SK-N-SH (cell line): ENCODE measurements at regions not wholly inside any gene's neighbourhood (a gene's known extent, or its start where the extent isn't known, plus 50 kb on each side); places are given as distances from the start of the nearest gene placed in this dataset.
"Not testable (repeated sequence)": the region's sequence is repeated elsewhere in the genome, so short reads cannot be mapped to it uniquely, and the experiment has no call there.

Source experiments
- CTCF ChIA-PET: fragments of 300-600, 350-600 bp; formaldehyde crosslinking; extraction: SDS; loops from one replicate; lab custom pipeline; 2021; lab: Yijun Ruan, JAX
- POLR2A ChIA-PET: fragments of 350-600 bp; sonication (Branson Sonifier 250); formaldehyde crosslinking; extraction: SDS; loops from one replicate; lab custom pipeline; 2020; ENCODE audit warnings: antibody characterized with exemption, inconsistent platforms; lab: Yijun Ruan, JAX
- DNase-seq: peaks from one replicate; pipeline ENCODE4 v3.0.0; 2012
- H2AFZ ChIP-seq: fragments of 200-600 bp; sonication (generic); 2 replicates; pipeline ENCODE4 v1.8.1; 2016; ENCODE audit warnings: antibody characterized with exemption, mild to moderate bottlenecking, low read depth
- H3F3A ChIP-seq: fragments of 200-600 bp; sonication (generic); replicated peaks from 2 replicates; pipeline ENCODE3; 2016; ENCODE audit warnings: antibody characterized with exemption, mild to moderate bottlenecking; ENCODE audit not compliant: insufficient read depth
- H3K27ac ChIP-seq, 2 experiments: fragments of 200-500 bp in 1 of 2; fragments of 200-600 bp in 1 of 2; sonication (Bioruptor generic) in 1 of 2; sonication (generic), shearing (Covaris generic) in 1 of 2; 2 replicates each; pipeline versions ENCODE4 v1.5.1 to v1.6.1; 2014 to 2016; ENCODE audit warnings: low read depth in 2 of 2, inconsistent platforms in 1 of 2, low read length in 1 of 2, mild to moderate bottlenecking in 1 of 2, mixed read lengths in 1 of 2
- H3K27me3 ChIP-seq: fragments of 200-600 bp; sonication (generic), shearing (Covaris generic); 2 replicates; pipeline ENCODE4 v1.6.1; 2016; ENCODE audit warnings: mixed run types; ENCODE audit not compliant: insufficient read depth
- H3K36me3 ChIP-seq, 2 experiments: fragments of 200-500 bp in 1 of 2; fragments of 200-600 bp in 1 of 2; sonication (Bioruptor generic) in 1 of 2; sonication (generic) in 1 of 2; replicated peaks in 1 of 2; 2 replicates each; pipeline versions ENCODE3 to v1.5.1; 2014 to 2016; ENCODE audit warnings: low read length in 1 of 2, mild to moderate bottlenecking in 1 of 2; ENCODE audit not compliant: insufficient read depth in 2 of 2, control insufficient read depth in 1 of 2
- H3K4me1 ChIP-seq, 2 experiments: fragments of 200-500 bp in 1 of 2; fragments of 200-600 bp in 1 of 2; sonication (Bioruptor generic) in 1 of 2; sonication (generic), shearing (Covaris generic) in 1 of 2; 2 replicates each; pipeline versions ENCODE4 v1.5.1 to v1.6.1; 2014 to 2016; ENCODE audit warnings: low read depth in 1 of 2, low read length in 1 of 2, mixed run types in 1 of 2; ENCODE audit not compliant: insufficient read depth in 2 of 2, control insufficient read depth in 1 of 2
- H3K4me2 ChIP-seq: fragments of 200-600 bp; sonication (generic), shearing (Covaris generic); 2 replicates; pipeline ENCODE4 v1.6.1; 2017; ENCODE audit warnings: mixed run types
- H3K4me3 ChIP-seq, 2 experiments: fragments of 200-500 bp in 1 of 2; fragments of 200-600 bp in 1 of 2; sonication (Bioruptor generic) in 1 of 2; sonication (generic), shearing (Covaris generic) in 1 of 2; 2 replicates each; pipeline versions ENCODE4 v1.5.1 to v1.8.1; 2014 to 2016; ENCODE audit warnings: low read depth in 2 of 2, inconsistent platforms in 1 of 2, low read length in 1 of 2, mild to moderate bottlenecking in 1 of 2, mixed read lengths in 1 of 2, moderate library complexity in 1 of 2
- H3K79me2 ChIP-seq: fragments of 200-600 bp; sonication (generic); 2 replicates; pipeline ENCODE4 v1.8.1; 2017; ENCODE audit warnings: mild to moderate bottlenecking; ENCODE audit not compliant: insufficient read depth
- H3K9ac ChIP-seq: fragments of 200-600 bp; sonication (generic); 2 replicates; pipeline ENCODE4 v1.6.1; 2017; ENCODE audit warnings: mixed run types
- H3K9me2 ChIP-seq: fragments of 200-600 bp; sonication (generic); 2 replicates; pipeline ENCODE4 v1.6.1; 2017; ENCODE audit warnings: mixed run types
- H3K9me3 ChIP-seq: fragments of 200-600 bp; sonication (generic); 2 replicates; pipeline ENCODE4 v1.6.1; 2017; ENCODE audit warnings: mixed run types, mild to moderate bottlenecking, moderate library complexity
- H4K20me1 ChIP-seq: fragments of 200-600 bp; sonication (generic); 2 replicates; pipeline ENCODE4 v1.6.1; 2017; ENCODE audit warnings: mild to moderate bottlenecking, mixed run types; ENCODE audit not compliant: insufficient read depth
- CHD2 ChIP-seq: fragments of 150-350 bp; IDR thresholded peaks from 2 replicates; pipeline ENCODE4 v1.6.1; 2018; ENCODE audit warnings: low read length; ENCODE audit not compliant: partially characterized antibody
- EP300 ChIP-seq, 2 experiments: IDR thresholded peaks; 2 replicates each; pipeline versions ENCODE4 v1.4.0 to v1.6.1; 2012; ENCODE audit warnings: borderline replicate concordance in 1 of 2, low read depth in 1 of 2, low read length in 1 of 2
- EZH2phosphoT487 ChIP-seq: fragments of 200-600 bp; sonication (generic); IDR thresholded peaks from 2 replicates; pipeline ENCODE4 v1.6.1; 2017; ENCODE audit warnings: low read depth, mixed run types, mild to moderate bottlenecking, antibody characterized with exemption, moderate library complexity, borderline replicate concordance
- FOXM1 ChIP-seq: IDR thresholded peaks from 2 replicates; pipeline ENCODE4 v1.4.0; 2012; ENCODE audit warnings: low read depth, mild to moderate bottlenecking
- MEF2A ChIP-seq: IDR thresholded peaks from 2 replicates; pipeline ENCODE4 v1.4.0; 2012; ENCODE audit warnings: low read depth, borderline replicate concordance
- RCOR1 ChIP-seq: fragments of 150-350 bp; IDR thresholded peaks from 2 replicates; pipeline ENCODE4 v1.6.1; 2017; ENCODE audit warnings: antibody characterized with exemption, low read length
- RXRA ChIP-seq: IDR thresholded peaks from 2 replicates; pipeline ENCODE4 v1.4.0; 2012; ENCODE audit warnings: low read depth, mild to moderate bottlenecking, borderline replicate concordance
- TAF1 ChIP-seq: IDR thresholded peaks from 2 replicates; pipeline ENCODE4 v1.6.1; 2012; ENCODE audit warnings: low read depth, mild to moderate bottlenecking, low read length, moderate library complexity, borderline replicate concordance
- TEAD4 ChIP-seq: IDR thresholded peaks from 2 replicates; pipeline ENCODE4 v1.4.0; 2012; ENCODE audit warnings: mild to moderate bottlenecking, borderline replicate concordance; ENCODE audit not compliant: insufficient read depth
- WGBS: methylation state at CpG from one replicate; pipeline ENCODE4 v1.1.6; 2017; ENCODE audit warnings: low lambda C conversion rate; 5-methylcytosine and 5-hydroxymethylcytosine counted together
- TF ChIP-seq, protein P1 (sequence below): IDR thresholded peaks from 2 replicates; pipeline ENCODE4 v1.4.0; 2012; ENCODE audit warnings: low read depth
- TF ChIP-seq, protein P2 (sequence below): IDR thresholded peaks from 2 replicates; pipeline ENCODE4 v1.4.0; 2012; ENCODE audit warnings: low read depth, borderline replicate concordance

GRCh38 chr17:31798205-31798724 lies 60.8 kb downstream of the COPRS start:
- no peaks in the 10 kb centered on the region for H3K79me2 ChIP-seq
- DNase-seq = no peak
- TF ChIP-seq MEF2A (no peak), RCOR1 (no peak), FOXM1 (no peak), RXRA (no peak), TAF1 (no peak), TEAD4 (no peak), EZH2phosphoT487 (no peak), EP300 (IDR thresholded peaks at IDR 0.05; ENCODE audit: borderline replicate concordance in 1 of 2, low read depth in 1 of 2, low read length in 1 of 2) (no peak), CHD2 (no peak)
- TF ChIP-seq, protein P1, sequence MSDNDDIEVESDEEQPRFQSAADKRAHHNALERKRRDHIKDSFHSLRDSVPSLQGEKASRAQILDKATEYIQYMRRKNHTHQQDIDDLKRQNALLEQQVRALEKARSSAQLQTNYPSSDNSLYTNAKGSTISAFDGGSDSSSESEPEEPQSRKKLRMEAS = no peak
- TF ChIP-seq, protein P2, sequence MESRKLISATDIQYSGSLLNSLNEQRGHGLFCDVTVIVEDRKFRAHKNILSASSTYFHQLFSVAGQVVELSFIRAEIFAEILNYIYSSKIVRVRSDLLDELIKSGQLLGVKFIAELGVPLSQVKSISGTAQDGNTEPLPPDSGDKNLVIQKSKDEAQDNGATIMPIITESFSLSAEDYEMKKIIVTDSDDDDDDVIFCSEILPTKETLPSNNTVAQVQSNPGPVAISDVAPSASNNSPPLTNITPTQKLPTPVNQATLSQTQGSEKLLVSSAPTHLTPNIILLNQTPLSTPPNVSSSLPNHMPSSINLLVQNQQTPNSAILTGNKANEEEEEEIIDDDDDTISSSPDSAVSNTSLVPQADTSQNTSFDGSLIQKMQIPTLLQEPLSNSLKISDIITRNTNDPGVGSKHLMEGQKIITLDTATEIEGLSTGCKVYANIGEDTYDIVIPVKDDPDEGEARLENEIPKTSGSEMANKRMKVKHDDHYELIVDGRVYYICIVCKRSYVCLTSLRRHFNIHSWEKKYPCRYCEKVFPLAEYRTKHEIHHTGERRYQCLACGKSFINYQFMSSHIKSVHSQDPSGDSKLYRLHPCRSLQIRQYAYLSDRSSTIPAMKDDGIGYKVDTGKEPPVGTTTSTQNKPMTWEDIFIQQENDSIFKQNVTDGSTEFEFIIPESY = no peak
- WGBS = 80% methylated on average over 10 of the region's 10 CpGs
- H2AFZ ChIP-seq = no peak overlapping the region
- H3K27ac ChIP-seq = no peak overlapping the region
- no peaks in the 10 kb centered on the region for H3F3A ChIP-seq
- no peaks in the 10 kb centered on the region for H3K9me3 ChIP-seq
- H3K9me2 ChIP-seq = no peaks in the 10 kb centered on the region
- H3K4me2 ChIP-seq = no peak overlapping the region
- POLR2A ChIA-PET = no interaction called here
- CTCF ChIA-PET = no interaction called here
- no peaks in the 10 kb centered on the region for H4K20me1 ChIP-seq
- no peak overlapping the region for H3K4me3 ChIP-seq
- no peaks in the 10 kb centered on the region for H3K27me3 ChIP-seq
- H3K4me1 ChIP-seq = no peaks in the 10 kb centered on the region
- H3K9ac ChIP-seq = no peak overlapping the region
- no peaks in the 10 kb centered on the region for H3K36me3 ChIP-seq

GRCh38 chr17:31795941-31796340 lies 63.1 kb downstream of the COPRS start:
- WGBS = 98% methylated on average over 7 of the region's 7 CpGs

More at GRCh38 chr17:31795941-31796340, 63.1 kb downstream of the COPRS start:
- POLR2A ChIA-PET, H3K9me2 ChIP-seq, H3K36me3 ChIP-seq, H3K79me2 ChIP-seq, DNase-seq, H3K4me2 ChIP-seq, H3F3A ChIP-seq, H2AFZ ChIP-seq, CTCF ChIA-PET, H3K27ac ChIP-seq, H3K27me3 ChIP-seq, H3K4me1 ChIP-seq, H3K9me3 ChIP-seq, H3K4me3 ChIP-seq, H3K9ac ChIP-seq, H4K20me1 ChIP-seq: not testable (repeated sequence)
